Loucy (cell line): ENCODE measurements at regions not wholly inside any gene's neighbourhood (a gene's known extent, or its start where the extent isn't known, plus 50 kb on each side); places are given as distances from the start of the nearest gene placed in this dataset.

Source experiments
- CTCF ChIP-seq: fragments of 200-600 bp; sonication (generic); conservative IDR thresholded peaks from 2 replicates; pipeline ENCODE4 v1.5.1; 2014; ENCODE audit warnings: mild to moderate bottlenecking, antibody characterized with exemption, low read length
- EZH2phosphoT487 ChIP-seq: fragments of 200-600 bp; IDR thresholded peaks from 2 replicates; pipeline ENCODE4 v1.6.1; 2018; ENCODE audit warnings: antibody characterized with exemption, mild to moderate bottlenecking, moderate library complexity, borderline replicate concordance

- TF ChIP-seq CTCF (no peak), EZH2phosphoT487 (no peak)
Measured at GRCh38 chr3:72597043-72597442, 251.2 kb downstream of the SHQ1 start.
